Mammary epithelial cell (primary cell): ENCODE measurements at regions not wholly inside any gene's neighbourhood (a gene's known extent, or its start where the extent isn't known, plus 50 kb on each side); places are given as distances from the start of the nearest gene placed in this dataset.

ENCODE experiments used
- EZH2 ChIP-seq: IDR thresholded peaks from 2 replicates; pipeline ENCODE4 v1.6.1; 2012; ENCODE audit warnings: low read length, inconsistent platforms, borderline replicate concordance
- TF ChIP-seq, protein P1 (sequence below), 2 donors: IDR thresholded peaks in 1 of 2; conservative IDR thresholded peaks in 1 of 2; 2 replicates each; pipeline ENCODE4 v1.5.1; 2011 to 2012; ENCODE audit warnings: inconsistent platforms in 2 of 2, low read length in 2 of 2, mild to moderate bottlenecking in 2 of 2, control low read depth in 1 of 2, low read depth in 1 of 2; ENCODE audit not compliant: insufficient read depth in 1 of 2; ENCODE audit errors: extremely low read depth in 1 of 2

DNA sequence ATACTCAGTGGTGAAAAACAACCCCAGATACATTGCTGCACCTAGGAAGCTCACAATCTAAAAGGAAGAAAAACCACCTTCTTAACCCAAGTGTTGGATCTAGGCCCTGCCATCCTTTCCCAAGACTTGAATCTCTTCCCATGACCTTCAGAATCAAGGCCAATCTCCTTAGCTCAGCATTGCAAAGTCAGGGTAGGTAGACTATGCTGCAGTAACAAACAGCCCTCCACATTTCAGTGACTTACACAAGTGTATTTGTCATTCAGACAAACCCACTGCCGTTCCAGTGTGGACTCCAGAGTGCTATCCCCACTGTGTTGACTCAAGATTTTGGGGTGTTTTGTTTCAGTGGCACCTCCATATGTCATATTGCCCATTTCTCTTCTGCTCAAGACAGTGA, 278.4 kb downstream of the UACA start:
- TF ChIP-seq, protein P1, sequence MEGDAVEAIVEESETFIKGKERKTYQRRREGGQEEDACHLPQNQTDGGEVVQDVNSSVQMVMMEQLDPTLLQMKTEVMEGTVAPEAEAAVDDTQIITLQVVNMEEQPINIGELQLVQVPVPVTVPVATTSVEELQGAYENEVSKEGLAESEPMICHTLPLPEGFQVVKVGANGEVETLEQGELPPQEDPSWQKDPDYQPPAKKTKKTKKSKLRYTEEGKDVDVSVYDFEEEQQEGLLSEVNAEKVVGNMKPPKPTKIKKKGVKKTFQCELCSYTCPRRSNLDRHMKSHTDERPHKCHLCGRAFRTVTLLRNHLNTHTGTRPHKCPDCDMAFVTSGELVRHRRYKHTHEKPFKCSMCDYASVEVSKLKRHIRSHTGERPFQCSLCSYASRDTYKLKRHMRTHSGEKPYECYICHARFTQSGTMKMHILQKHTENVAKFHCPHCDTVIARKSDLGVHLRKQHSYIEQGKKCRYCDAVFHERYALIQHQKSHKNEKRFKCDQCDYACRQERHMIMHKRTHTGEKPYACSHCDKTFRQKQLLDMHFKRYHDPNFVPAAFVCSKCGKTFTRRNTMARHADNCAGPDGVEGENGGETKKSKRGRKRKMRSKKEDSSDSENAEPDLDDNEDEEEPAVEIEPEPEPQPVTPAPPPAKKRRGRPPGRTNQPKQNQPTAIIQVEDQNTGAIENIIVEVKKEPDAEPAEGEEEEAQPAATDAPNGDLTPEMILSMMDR (conservative IDR thresholded peaks at IDR 0.05 in 1 of 2, IDR thresholded peaks at IDR 0.05 in 1 of 2; ENCODE audit: extremely low read depth in 1 of 2, insufficient read depth in 1 of 2, low read depth in 1 of 2, low read length in 2 of 2) = no peak
- TF ChIP-seq EZH2 = no peak
